Glutamatergic neuron (in vitro differentiated cells): ENCODE measurements at regions not wholly inside any gene's neighbourhood (a gene's known extent, or its start where the extent isn't known, plus 50 kb on each side); places are given as distances from the start of the nearest gene placed in this dataset.
"Not testable (repeated sequence)": the region's sequence is repeated elsewhere in the genome, so short reads cannot be mapped to it uniquely, and the experiment has no call there.

Source experiments
- DNase-seq: peaks from one replicate; pipeline ENCODE4 v3.0.0; 2022
- H3K27ac Mint-ChIP-seq: one replicate; pipeline ENCODE4 v1.8.0; 2020; ENCODE audit warnings: mild to moderate bottlenecking, mixed read lengths, inconsistent platforms; ENCODE audit not compliant: unreplicated experiment
- H3K27me3 Mint-ChIP-seq: one replicate; pipeline ENCODE4 v1.8.0; 2020; ENCODE audit warnings: mild to moderate bottlenecking, moderate library complexity, mixed read lengths, inconsistent platforms; ENCODE audit not compliant: unreplicated experiment
- H3K36me3 Mint-ChIP-seq: one replicate; pipeline ENCODE4 v1.8.0; 2020; ENCODE audit warnings: mild to moderate bottlenecking, mixed read lengths, inconsistent platforms; ENCODE audit not compliant: unreplicated experiment
- H3K4me1 Mint-ChIP-seq: one replicate; pipeline ENCODE4 v1.8.0; 2020; ENCODE audit warnings: mild to moderate bottlenecking, low read depth, mixed read lengths, inconsistent platforms; ENCODE audit not compliant: unreplicated experiment
- H3K4me3 Mint-ChIP-seq: one replicate; pipeline ENCODE4 v1.8.0; 2020; ENCODE audit warnings: mild to moderate bottlenecking, mixed read lengths, inconsistent platforms; ENCODE audit not compliant: unreplicated experiment
- H3K9me3 Mint-ChIP-seq: one replicate; pipeline ENCODE4 v1.8.0; 2020; ENCODE audit warnings: mild to moderate bottlenecking, moderate library complexity, mixed read lengths, inconsistent platforms; ENCODE audit not compliant: unreplicated experiment
- CTCF ChIP-seq: fragments of 200-600 bp; sonication (generic); IDR thresholded peaks from one replicate; pipeline ENCODE4 v1.5.0; 2021; ENCODE audit not compliant: partially characterized antibody, unreplicated experiment

GRCh38 chr1:221246628-221247415 lies 367.6 kb downstream of the HLX start:
- no peak overlapping the region for H3K4me3 Mint-ChIP-seq
- H3K9me3 Mint-ChIP-seq = peaks cover 2% of the 10 kb centered on the region
- no peaks in the 10 kb centered on the region for H3K27me3 Mint-ChIP-seq
- no peak for TF ChIP-seq CTCF
- H3K36me3 Mint-ChIP-seq = no peaks in the 10 kb centered on the region
- H3K4me1 Mint-ChIP-seq = no peaks in the 10 kb centered on the region
- DNase-seq = no peak
- H3K27ac Mint-ChIP-seq = no peak overlapping the region

GRCh38 chr1:221251580-221251979 lies 372.3 kb downstream of the HLX start:
- Mint-ChIP-seq H3K36me3 (peaks cover 5% of the 10 kb centered on the region), H3K4me1 (no peaks in the 10 kb centered on the region), H3K9me3 (no peaks in the 10 kb centered on the region), H3K4me3 (no peak overlapping the region), H3K27ac (no peak overlapping the region), H3K27me3 (no peaks in the 10 kb centered on the region)
- DNase-seq = no peak
- TF ChIP-seq CTCF = no peak

- Mint-ChIP-seq H3K4me3 (no peak overlapping the region), H3K27me3 (no peaks in the 10 kb centered on the region), H3K9me3 (no peaks in the 10 kb centered on the region), H3K4me1 (no peaks in the 10 kb centered on the region), H3K36me3 (peaks cover 5% of the 10 kb centered on the region), H3K27ac (no peak overlapping the region)
- no peak for TF ChIP-seq CTCF
- no peak for DNase-seq
Measured at GRCh38 chr1:221254813-221255212, 375.6 kb downstream of the HLX start.

GRCh38 chr1:221256773-221257172 lies 377.5 kb downstream of the HLX start:
- Mint-ChIP-seq H3K9me3 (no peaks in the 10 kb centered on the region), H3K27me3 (no peaks in the 10 kb centered on the region), H3K36me3 (peaks cover 7% of the 10 kb centered on the region), H3K27ac (no peak overlapping the region), H3K4me1 (no peaks in the 10 kb centered on the region), H3K4me3 (no peak overlapping the region)
- no peak for TF ChIP-seq CTCF
- DNase-seq = no peak

- not testable (repeated sequence) for H3K4me1 Mint-ChIP-seq, DNase-seq, H3K9me3 Mint-ChIP-seq, H3K27ac Mint-ChIP-seq, H3K4me3 Mint-ChIP-seq, H3K27me3 Mint-ChIP-seq
- peaks cover 15% of the 10 kb centered on the region for H3K36me3 Mint-ChIP-seq
Measured at GRCh38 chr1:221257548-221257947, 378.3 kb downstream of the HLX start.

GRCh38 chr1:221262677-221263076 lies 383.4 kb downstream of the HLX start:
- not testable (repeated sequence) for H3K36me3 Mint-ChIP-seq, H3K9me3 Mint-ChIP-seq, H3K27ac Mint-ChIP-seq, H3K4me3 Mint-ChIP-seq, DNase-seq, H3K27me3 Mint-ChIP-seq
- H3K4me1 Mint-ChIP-seq = peaks cover 18% of the 10 kb centered on the region
